Stromal cell of bone marrow (primary cell): ENCODE measurements at regions not wholly inside any gene's neighbourhood (a gene's known extent, or its start where the extent isn't known, plus 50 kb on each side); places are given as distances from the start of the nearest gene placed in this dataset.

Source experiments
- DNase-seq: peaks from one replicate; pipeline ENCODE4 v3.0.0-alpha.2; 2012; ENCODE audit warnings: low read depth

- DNase-seq = no peak
These were observed 191.7 kb upstream of the TWIST2 start for GRCh38 chr2:238655974-238656722.

DNA sequence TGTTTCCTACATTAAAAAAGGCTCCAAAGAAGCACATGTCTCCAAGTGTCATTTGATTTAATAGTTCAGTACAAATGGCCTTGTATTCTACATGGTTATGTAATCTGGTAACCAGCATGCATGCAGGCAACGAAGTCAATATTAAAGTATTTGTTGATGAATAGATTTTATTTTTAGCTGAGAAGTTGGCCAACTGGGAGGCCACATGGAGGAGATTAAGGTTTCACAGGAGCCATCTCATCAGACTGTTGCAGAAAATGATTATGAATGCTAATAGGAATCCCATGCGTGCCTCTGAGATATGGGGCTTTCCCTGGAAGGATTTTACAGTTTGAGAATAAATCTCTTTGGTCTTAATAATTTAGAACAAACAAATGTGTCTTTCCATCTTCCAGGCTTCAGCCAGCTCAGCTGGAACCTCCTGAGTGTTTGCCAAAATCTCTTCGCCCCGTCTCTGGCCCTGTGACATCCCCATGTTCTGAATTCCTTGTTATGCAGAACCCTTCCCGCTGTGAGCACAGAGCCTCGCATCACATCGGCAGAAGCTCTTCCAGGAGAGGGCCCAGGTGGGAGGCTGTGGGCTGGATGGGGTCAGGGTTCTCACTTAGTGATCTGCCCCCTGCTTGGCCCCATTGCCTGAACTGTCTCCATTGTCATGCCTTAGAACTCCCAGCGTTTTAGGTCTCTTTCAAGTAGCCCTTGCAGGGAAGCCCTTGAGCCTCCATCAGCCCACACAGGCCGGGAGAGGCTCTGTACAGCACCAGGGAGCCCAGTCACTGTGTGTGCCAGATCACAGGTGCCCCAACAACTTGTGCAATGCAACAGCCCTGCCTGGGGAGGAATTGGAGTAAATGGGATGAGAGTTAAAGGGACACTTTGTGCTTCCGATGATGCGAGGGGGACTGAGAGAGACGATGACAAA is 190.5 kb upstream of the TWIST2 start:
- DNase-seq = no peak

GRCh38 chr2:238658054-238658407 is 189.9 kb upstream of the TWIST2 start:
- DNase-seq = no peak

- no peak for DNase-seq
These were observed 189.1 kb upstream of the TWIST2 start for GRCh38 chr2:238658820-238659219.

DNA sequence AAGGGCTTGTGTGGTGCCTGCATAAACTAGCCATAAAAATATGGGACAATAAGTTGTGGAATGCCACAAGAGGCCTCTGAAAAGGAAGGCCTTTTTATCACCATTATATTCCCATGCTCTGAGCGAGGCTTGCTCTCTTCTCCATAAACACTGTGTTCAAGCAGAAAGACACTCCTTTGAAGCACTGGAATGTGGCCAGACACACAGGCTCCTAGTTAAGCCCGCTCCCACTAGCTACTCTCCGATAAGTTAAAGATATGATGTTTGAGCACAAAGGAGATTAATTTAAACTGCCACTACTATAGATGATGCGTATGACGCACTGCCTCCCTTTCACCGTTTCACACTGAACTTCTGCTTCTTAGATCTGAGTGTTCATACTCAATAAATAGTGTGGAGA is 188.7 kb upstream of the TWIST2 start:
- DNase-seq = no peak

GRCh38 chr2:238663586-238663985 is 184.3 kb upstream of the TWIST2 start:
- no peak for DNase-seq

DNA sequence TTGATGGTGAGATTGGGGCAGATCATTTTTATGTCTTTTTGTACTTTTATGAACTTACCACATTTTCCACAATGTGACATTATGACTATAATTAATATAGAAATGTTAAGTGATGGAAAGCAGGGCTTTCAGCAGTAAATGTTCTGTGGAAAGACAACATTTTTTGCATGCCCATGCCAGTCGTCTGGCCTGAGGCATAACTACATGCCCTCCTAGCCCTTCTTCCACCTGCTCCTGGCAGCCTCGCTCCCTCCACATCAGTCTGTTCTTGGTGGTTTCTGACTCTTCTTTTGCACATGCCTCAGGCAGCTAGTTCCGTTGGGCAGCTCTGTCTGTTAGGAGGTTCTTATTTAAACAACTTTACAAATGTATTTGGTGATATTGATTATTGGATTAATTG is 182.0 kb upstream of the TWIST2 start:
- DNase-seq = no peak

- DNase-seq = no peak
These were observed 181.3 kb upstream of the TWIST2 start for GRCh38 chr2:238666543-238666942.

DNA sequence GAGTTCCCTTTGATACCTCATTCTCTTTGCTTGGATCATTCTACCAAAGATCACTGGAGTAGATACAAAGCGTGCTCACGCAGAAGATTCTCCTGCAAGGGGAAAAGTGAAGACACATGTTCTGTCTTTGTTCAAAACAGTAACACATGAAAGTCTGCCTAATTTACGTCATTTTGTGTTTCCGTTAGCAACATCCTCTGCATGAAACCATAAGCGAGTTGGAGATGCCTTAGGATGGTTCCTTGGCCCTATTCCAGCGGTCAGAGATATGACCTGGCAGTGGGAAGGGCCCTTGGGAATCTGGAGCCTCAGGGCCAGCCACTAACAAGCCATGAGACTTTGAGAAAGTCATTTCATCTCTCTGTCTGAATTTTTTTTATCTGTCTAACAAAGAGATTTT is 180.9 kb upstream of the TWIST2 start:
- no peak for DNase-seq

DNA sequence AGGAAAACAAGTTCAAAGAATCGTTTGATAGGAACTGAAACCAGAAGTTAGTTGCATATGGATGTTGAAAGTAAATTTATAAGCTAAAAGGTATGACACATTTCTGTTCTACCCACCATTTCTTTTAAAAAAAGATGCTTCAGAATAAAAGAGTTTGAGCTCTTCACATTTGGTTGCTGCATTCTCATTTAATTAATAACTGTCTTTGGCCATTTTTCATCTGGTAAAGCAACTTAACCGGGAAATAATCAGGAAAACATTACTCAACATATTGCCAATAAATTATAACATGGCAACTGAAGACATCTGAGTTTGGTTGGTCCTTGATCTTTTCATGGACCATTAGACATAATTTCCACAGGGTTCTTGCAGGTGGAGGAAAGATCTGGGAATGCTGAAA is 180.2 kb upstream of the TWIST2 start:
- no peak for DNase-seq

DNA sequence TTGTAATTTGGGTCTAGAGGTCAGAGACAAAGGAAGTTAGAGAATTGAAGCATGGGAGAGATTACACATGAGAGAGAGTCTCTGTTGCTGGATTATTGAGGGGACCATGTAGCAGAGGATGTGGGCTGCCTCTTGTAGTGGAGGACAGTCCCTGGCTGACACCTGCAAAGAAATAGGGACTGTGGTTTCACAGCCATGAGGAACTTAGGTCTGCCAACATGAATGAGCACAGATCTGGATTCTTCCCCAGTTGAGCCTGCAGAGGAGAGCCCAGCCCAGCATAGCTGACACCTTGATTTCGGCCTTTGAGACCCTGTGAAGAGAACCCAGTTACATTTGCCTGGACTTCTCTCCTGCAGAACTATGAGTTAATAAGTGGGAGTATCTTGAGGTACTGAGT is 179.5 kb upstream of the TWIST2 start:
- no peak for DNase-seq

- DNase-seq = no peak
These were observed 178.8 kb upstream of the TWIST2 start for GRCh38 chr2:238669046-238669445.

DNA sequence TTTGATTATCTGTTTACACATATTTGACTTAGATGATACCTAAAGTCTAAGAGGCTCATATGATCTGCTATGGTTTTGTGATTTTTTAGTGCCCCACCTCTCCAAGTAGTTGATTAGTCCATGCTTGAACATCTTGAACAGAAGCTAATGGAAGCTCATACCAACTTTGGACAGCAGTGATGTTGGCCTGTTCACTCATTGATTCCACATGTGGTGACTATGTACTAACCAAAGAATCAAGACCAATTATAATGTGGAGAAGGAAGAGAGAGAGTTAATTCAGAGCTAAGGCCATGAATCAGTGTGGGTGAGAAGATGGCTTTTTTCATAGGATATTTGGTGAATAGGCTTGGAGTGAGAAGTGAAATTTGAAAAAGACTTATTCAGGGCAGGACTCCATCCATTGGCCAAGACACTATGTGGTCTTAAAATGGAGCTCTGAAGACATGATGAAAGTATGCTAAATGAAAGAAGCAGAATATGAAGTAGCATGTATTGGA is 178.3 kb upstream of the TWIST2 start:
- DNase-seq = no peak

DNA sequence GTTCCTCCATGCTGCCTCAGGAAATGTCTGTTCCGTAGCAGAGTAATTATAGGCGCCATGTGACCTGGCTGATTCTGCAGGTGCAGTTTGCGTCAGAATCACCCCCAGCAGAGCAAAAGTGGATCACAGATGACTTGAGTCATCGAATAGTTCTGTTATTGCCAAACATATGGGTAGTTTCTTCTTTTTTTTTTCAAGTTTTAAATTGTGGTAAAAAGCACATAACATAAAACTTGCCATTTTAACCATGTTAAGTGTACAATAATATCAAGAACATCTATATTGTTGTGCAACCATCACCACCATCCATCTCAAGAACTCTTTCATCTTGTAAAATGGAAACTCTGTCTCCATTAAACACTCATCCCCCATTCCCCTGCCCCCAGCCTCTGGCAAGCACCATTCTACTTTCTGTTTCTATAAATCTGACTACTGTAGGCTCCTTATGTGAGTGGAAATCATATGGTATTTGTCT is 177.7 kb upstream of the TWIST2 start:
- DNase-seq = no peak

DNA sequence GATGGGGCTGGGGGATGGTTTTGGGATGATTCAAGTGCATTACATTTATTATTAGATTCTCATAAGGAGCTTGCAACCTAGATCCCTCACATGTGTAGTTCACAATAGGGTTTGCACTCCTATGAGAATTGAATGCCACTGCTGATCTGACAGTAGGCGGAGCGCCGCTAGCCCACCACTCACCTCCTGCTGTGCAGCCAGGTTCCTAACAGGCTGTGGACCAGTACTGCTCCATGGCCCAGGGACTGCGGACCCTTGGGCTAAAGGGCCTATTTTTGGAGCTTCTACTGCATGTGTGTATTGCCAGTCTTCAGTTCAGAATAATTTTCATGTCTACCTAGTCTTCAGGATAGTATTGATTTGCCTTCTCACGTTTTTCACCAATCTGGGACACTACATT is 165.3 kb upstream of the TWIST2 start:
- DNase-seq = no peak

DNA sequence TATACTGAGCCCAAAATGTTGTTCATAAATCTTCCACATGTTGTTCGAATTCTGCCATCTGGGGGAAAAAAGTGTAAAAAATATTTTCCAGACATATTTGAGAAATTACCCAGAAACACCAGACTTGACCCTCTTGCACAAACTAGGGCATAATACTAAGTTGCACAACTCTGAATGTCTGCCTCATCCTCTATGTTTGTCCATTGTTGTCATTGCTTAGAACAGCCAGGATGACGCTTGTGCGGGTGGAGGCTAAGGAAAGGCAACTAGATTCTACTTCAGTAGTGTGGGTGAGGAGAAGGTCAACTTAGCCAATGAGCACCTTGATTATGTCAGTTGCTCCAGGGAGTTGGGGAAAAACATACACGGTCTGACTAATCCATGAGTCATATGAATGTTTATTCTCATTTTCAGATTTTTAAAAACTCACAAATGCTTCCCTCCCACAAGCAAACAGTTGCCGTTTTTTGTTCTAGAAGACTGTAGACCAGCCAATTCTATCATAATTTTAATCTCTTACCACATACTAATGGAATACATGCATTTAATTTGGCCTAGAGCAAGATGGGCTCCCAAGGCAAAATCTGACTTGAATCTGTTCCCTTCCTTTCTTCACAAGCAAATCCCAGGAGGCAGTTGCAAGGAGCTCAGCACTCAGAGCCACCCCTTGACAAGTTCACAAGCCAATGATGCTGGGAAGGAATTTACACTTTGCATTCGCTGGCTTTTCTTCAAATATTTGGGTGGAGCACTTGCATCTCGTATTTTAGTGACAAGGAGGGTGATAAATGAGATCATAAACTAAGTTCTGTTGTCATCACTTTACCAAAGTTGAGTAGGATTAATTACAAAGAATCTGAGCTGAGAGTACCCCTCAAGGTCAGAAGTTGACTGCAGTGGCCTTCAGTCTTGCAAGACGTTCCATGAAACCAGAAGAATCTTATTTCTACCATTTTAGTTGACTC is 163.2 kb upstream of the TWIST2 start:
- peak; percentile 88 for DNase-seq

DNA sequence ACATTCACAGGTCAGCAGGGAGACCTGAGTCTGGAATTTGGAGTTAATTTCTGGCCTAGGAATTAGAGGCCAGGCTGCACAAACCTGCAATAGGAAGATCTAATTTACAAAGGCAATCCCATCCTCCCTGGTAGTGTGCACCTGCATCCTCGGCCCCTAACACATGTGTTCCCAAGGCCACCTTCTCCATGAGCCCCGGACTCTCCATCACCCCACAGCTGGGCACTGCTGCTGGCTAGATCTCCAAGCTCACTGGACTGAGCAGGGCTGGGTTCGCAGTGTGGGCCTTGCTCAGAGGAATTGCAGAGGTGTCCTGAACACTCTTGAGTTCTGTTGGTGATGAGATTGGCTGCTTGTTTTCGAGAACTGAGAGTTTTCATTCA is 162.6 kb upstream of the TWIST2 start:
- no peak for DNase-seq

DNA sequence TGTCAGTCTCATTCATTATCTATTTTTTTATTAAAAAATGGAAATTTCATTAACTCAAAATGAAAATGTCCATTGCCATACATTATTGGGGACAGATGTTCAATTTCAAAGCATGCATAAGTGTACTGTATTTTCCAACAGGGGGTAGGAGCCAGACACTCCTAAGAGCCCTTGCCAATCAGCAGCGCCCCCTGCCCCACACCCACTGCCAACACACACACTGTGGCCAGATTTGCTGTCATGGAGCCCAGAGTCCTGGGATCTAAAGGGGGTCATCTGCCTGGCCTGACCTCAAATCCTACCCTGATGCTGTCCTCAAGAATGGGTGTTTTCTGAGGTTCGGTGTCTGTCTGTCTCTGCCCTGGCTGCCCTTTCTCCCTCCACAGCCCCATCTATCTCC is 162.2 kb upstream of the TWIST2 start:
- no peak for DNase-seq

GRCh38 chr2:238686223-238686622 is 161.7 kb upstream of the TWIST2 start:
- no peak for DNase-seq

GRCh38 chr2:238688193-238689153 is 159.4 kb upstream of the TWIST2 start:
- DNase-seq = no peak

DNA sequence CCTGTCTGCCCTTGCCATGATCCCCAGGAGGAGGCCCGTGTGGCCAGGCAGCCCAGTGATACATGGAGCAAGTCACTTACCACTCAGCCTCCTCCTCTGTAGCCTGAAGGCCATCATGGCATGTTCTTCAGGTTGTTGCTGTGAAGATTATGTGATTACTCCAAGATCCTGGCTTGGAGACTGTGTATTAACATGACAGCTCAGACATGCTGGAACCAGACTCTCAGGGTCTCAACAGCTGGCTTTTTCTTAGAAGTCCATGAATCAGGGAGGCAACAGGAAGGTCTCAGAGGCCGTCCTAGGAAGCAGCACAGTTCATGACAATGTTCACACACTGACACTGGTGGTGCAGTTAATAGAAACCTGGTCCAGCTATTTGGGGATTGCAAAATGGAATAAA is 158.6 kb upstream of the TWIST2 start:
- DNase-seq = no peak
